AG20443 (cell line): ENCODE measurements at regions not wholly inside any gene's neighbourhood (a gene's known extent, or its start where the extent isn't known, plus 50 kb on each side); places are given as distances from the start of the nearest gene placed in this dataset.
"Not testable (repeated sequence)": the region's sequence is repeated elsewhere in the genome, so short reads cannot be mapped to it uniquely, and the experiment has no call there.

Experiments
- DNase-seq: peaks from one replicate; pipeline ENCODE4 v3.0.0; 2012; ENCODE audit warnings: low spot score, mixed read lengths

GRCh38 chr1:144140243-144140642 is 168.5 kb upstream of the FAM72C start:
- not testable (repeated sequence) for DNase-seq

- DNase-seq = not testable (repeated sequence)
Measured at GRCh38 chr1:144105006-144105405, 133.2 kb upstream of the FAM72C start.

GRCh38 chr1:144104000-144104677 is 132.4 kb upstream of the FAM72C start:
- peak; percentile 24 for DNase-seq

GRCh38 chr1:144103156-144103880 is 131.5 kb upstream of the FAM72C start:
- DNase-seq = not testable (repeated sequence)

GRCh38 chr1:144102046-144102745 is 130.4 kb upstream of the FAM72C start:
- DNase-seq = not testable (repeated sequence)

GRCh38 chr1:144101397-144102045 is 129.7 kb upstream of the FAM72C start:
- no peak for DNase-seq

GRCh38 chr1:144077167-144077841 is 105.5 kb upstream of the FAM72C start:
- not testable (repeated sequence) for DNase-seq

GRCh38 chr1:144076646-144077045 is 104.9 kb upstream of the FAM72C start:
- not testable (repeated sequence) for DNase-seq

GRCh38 chr1:144070394-144071053 is 98.7 kb upstream of the FAM72C start:
- not testable (repeated sequence) for DNase-seq

- not testable (repeated sequence) for DNase-seq
Measured at GRCh38 chr1:144067042-144067441, 95.3 kb upstream of the FAM72C start.

GRCh38 chr1:144066071-144066813 is 94.5 kb upstream of the FAM72C start:
- not testable (repeated sequence) for DNase-seq

- not testable (repeated sequence) for DNase-seq
Measured at GRCh38 chr1:144065299-144066060, 93.7 kb upstream of the FAM72C start.

GRCh38 chr1:144049365-144049764 is 77.6 kb upstream of the FAM72C start:
- not testable (repeated sequence) for DNase-seq

GRCh38 chr1:144046645-144047044 is 74.9 kb upstream of the FAM72C start:
- not testable (repeated sequence) for DNase-seq

- not testable (repeated sequence) for DNase-seq
Measured at GRCh38 chr1:144045751-144046546, 74.2 kb upstream of the FAM72C start.

GRCh38 chr1:144042251-144042650 is 70.5 kb upstream of the FAM72C start:
- DNase-seq = not testable (repeated sequence)

GRCh38 chr1:144040293-144040692 is 68.5 kb upstream of the FAM72C start:
- DNase-seq = not testable (repeated sequence)

- not testable (repeated sequence) for DNase-seq
Measured at GRCh38 chr1:144034045-144034444, 62.3 kb upstream of the FAM72C start.

GRCh38 chr1:144031550-144031949 is 59.8 kb upstream of the FAM72C start:
- not testable (repeated sequence) for DNase-seq
